DND-41 (cell line): ENCODE measurements at regions not wholly inside any gene's neighbourhood (a gene's known extent, or its start where the extent isn't known, plus 50 kb on each side); places are given as distances from the start of the nearest gene placed in this dataset.

ENCODE experiments used
- CTCF ChIP-seq: IDR thresholded peaks from 2 replicates; pipeline ENCODE4 v1.5.1; 2012; ENCODE audit warnings: borderline replicate concordance, low read length, moderate library complexity, mild to moderate bottlenecking; ENCODE audit not compliant: poor library complexity, severe bottlenecking; ENCODE audit errors: extremely low read depth
- EZH2 ChIP-seq: IDR thresholded peaks from 3 replicates; pipeline ENCODE4 v1.6.1; 2012; ENCODE audit warnings: borderline replicate concordance, low read depth, mild to moderate bottlenecking, moderate library complexity, low read length, inconsistent platforms; ENCODE audit not compliant: severe bottlenecking

GRCh38 chr9:23933348-23933747 lies 107.3 kb upstream of the ELAVL2 start:
- TF ChIP-seq EZH2 (no peak), CTCF (no peak)
